Esophagus squamous epithelium (tissue), 5 donors: ENCODE measurements at regions not wholly inside any gene's neighbourhood (a gene's known extent, or its start where the extent isn't known, plus 50 kb on each side); places are given as distances from the start of the nearest gene placed in this dataset.
"Not testable (repeated sequence)": the region's sequence is repeated elsewhere in the genome, so short reads cannot be mapped to it uniquely, and the experiment has no call there.

Source experiments
- DNase-seq: peaks from one replicate; lab custom pipeline; 2025; lab: John Stamatoyannopoulos, UW
- H3K27ac ChIP-seq, 4 donors: fragments of 200-600 bp; sonication (generic); one replicate each; pipeline ENCODE4 v1.5.1; 2016 to 2019; ENCODE audit warnings: mild to moderate bottlenecking in 1 of 4
- H3K27me3 ChIP-seq, 4 donors: fragments of 200-600 bp; sonication (generic); 1 replicate in 3 of 4; 2 replicates in 1 of 4; pipeline versions ENCODE4 v1.5.1 to v1.6.0; 2017 to 2021; ENCODE audit warnings: antibody characterized with exemption in 1 of 4
- H3K36me3 ChIP-seq, 3 donors: fragments of 200-600 bp; sonication (generic); one replicate each; pipeline ENCODE4 v1.5.1; 2016 to 2019
- H3K4me1 ChIP-seq, 3 donors: fragments of 200-600 bp; sonication (generic); one replicate each; pipeline ENCODE4 v1.5.1; 2017 to 2019
- H3K4me3 ChIP-seq, 4 donors: fragments of 200-600 bp; sonication (generic); 1 replicate in 3 of 4; 2 replicates in 1 of 4; pipeline ENCODE4 v1.5.1; 2016 to 2019; ENCODE audit warnings: mild to moderate bottlenecking in 2 of 4, moderate library complexity in 1 of 4
- H3K9me3 ChIP-seq, 3 donors: fragments of 200-600 bp; sonication (generic); one replicate each; pipeline ENCODE4 v1.5.1; 2016 to 2019
- CTCF ChIP-seq, 6 experiments: fragments of 450-650 bp in 4 of 6; fragments of 200-600 bp in 2 of 6; sonication (generic) in 2 of 6; IDR thresholded peaks; one replicate each; pipeline ENCODE4 v1.5.1; 2016 to 2019; ENCODE audit warnings: antibody characterized with exemption in 6 of 6, mild to moderate bottlenecking in 4 of 6, moderate library complexity in 4 of 6
- POLR2A ChIP-seq, 4 donors: fragments of 450-650 bp; IDR thresholded peaks; one replicate each; pipeline ENCODE4 v1.6.1; 2017; ENCODE audit warnings: antibody characterized with exemption in 4 of 4, mild to moderate bottlenecking in 4 of 4, moderate library complexity in 3 of 4
- WGBS, 2 donors: methylation state at CpG; one replicate each; pipeline ENCODE4 v1.1.5; 2018; 5-methylcytosine and 5-hydroxymethylcytosine counted together
- intact Hi-C: fragments of 100-400 bp; cut with DNase I; formaldehyde crosslinking; loops from one replicate; pipeline ENCODE4 v1.15.0; 2022
- donor health status: DM: yes; HTN: yes; CAD: no.

DNA sequence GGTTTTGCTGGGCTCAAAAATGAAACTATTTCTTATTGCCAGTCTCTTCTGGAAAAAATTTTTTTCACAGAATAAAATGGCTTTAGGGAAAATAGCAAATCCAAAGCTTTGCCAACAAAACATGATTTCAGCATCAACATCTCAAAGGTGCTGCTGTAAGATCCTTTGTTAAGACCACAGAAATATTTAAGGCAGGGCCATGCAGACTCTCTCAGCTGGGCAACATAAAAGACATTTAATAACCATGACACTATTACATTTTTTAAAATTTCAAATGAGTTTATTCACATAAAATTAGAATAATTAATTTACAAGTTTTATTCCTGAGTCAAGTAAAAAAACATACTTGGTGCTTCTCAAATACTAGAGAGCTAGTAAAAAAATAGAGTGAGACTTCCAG is 527.1 kb upstream of the DPPA4 start:
- Histone ChIP-seq H3K36me3 (no peaks in the 10 kb centered on the region), H3K27me3 (no peaks in the 10 kb centered on the region), H3K9me3 (no peaks in the 10 kb centered on the region), H3K4me3 (no peak overlapping the region), H3K27ac (no peak overlapping the region), H3K4me1 (no peaks in the 10 kb centered on the region)
- intact Hi-C loops, result no loop called here
- DNase-seq, result no peak
- no peak for TF ChIP-seq CTCF (IDR thresholded peaks at IDR 0.05)
- TF ChIP-seq POLR2A (IDR thresholded peaks at IDR 0.05), result no peak

DNA sequence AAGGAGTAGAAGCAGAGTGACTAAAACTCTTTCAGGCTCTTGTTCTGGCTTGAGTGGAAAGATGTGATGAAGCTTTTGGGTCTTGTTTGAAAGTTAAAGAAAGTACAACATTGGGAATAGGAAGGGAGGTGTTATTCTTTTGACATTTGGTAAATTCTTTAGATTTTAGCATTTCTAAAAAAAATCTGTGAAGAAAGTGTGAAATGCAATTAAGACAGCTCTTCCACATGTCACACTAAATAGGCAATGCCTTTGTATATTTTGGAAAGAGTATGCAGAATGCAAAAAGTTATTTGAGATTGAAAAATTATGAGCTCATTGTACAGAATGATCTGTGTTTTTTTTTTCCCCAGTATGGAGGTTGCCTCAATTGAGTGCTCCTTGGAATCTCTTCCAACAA is 532.2 kb upstream of the DPPA4 start:
- TF ChIP-seq POLR2A (IDR thresholded peaks at IDR 0.05), result no peak
- TF ChIP-seq CTCF (IDR thresholded peaks at IDR 0.05), result no peak
- Histone ChIP-seq H3K27ac (no peak overlapping the region), H3K36me3 (no peaks in the 10 kb centered on the region), H3K27me3 (no peaks in the 10 kb centered on the region), H3K4me1 (no peaks in the 10 kb centered on the region), H3K4me3 (no peak overlapping the region), H3K9me3 (no peaks in the 10 kb centered on the region)
- DNase-seq, result no peak
- intact Hi-C loops, result no loop called here

DNA sequence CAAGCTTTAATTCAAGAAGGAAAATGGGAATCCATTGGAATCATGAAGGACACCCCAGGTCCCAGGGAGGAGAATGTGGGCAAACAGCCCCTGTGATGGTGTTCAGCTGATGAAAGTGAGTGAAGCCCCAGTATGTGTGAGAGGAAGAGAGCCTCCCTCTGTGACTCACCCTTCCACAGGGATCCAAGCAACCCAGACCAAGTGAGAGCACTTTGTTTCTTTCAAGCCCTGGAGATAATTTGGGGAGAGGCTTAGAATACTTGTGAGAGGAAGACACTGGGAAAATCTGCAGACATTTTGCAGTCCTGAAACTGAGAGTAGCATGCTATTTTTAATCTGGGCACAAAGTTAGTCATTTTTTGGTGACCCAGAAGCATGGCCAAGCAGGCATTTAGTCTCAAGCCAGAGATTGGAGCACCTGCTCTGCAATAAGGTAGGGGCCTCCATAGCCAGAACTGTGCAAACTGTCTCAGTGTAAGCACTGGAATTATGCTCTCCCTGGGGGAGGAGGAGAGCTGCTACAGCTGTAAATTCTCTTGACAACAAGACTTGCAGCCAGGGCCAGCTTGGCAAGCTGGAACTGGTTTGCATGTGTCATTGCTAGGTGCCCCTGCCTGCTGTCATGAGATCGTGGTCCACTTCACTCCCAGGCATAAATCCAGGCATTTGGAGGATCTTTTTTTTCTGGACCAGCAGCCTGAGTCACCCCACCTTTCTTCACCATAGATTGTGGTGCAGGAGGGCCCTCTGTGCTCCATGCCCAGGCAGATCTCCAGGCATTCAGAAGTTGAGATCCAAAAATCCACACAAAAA is 537.8 kb upstream of the DPPA4 start:
- TF ChIP-seq POLR2A (IDR thresholded peaks at IDR 0.05) (no peak), CTCF (IDR thresholded peaks at IDR 0.05) (no peak)
- WGBS, 2 donors, result 38% methylated on average over 1 of the region's 1 CpG; no CpG with 5 or more reads in 1 of the 2 donors
- Histone ChIP-seq H3K4me3 (no peak overlapping the region), H3K27ac (no peak overlapping the region), H3K4me1 (no peaks in the 10 kb centered on the region), H3K36me3 (no peaks in the 10 kb centered on the region), H3K9me3 (no peaks in the 10 kb centered on the region), H3K27me3 (no peaks in the 10 kb centered on the region)
- no peak for DNase-seq
- intact Hi-C loops, result no loop called here

GRCh38 chr3:109877616-109878015 is 540.3 kb upstream of the DPPA4 start:
- intact Hi-C loops, H3K4me3 ChIP-seq, H3K27ac ChIP-seq, H3K36me3 ChIP-seq, DNase-seq, H3K4me1 ChIP-seq, H3K9me3 ChIP-seq, H3K27me3 ChIP-seq: not testable (repeated sequence)
- WGBS, 2 donors, result 71 to 78% methylated on average over 2 of the region's 2 CpGs

DNA sequence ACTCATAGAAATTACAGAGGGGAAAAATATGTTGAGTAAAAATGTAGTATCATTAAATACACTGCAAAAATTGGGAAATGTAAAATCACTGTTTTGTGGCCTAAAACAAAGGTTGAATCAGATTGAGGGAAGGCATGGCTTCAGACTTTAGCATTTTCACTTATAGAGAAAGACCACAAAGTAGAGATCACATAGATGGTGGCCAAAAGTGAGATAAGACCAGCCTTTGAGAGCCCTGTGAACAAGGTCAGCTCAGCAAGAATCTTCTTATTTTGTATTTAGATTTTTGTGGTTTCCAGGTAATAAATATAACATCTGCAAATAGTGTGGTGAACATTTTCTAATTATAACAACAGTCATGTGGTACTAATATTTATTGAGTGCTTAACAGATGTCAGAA is 544.8 kb upstream of the DPPA4 start:
- Histone ChIP-seq H3K27ac (no peak overlapping the region), H3K36me3 (no peaks in the 10 kb centered on the region), H3K9me3 (peaks cover 0 to 3% (median 0%) of the 10 kb centered on the region in 3 donors), H3K27me3 (no peaks in the 10 kb centered on the region), H3K4me3 (no peak overlapping the region), H3K4me1 (no peaks in the 10 kb centered on the region)
- no peak for DNase-seq
- intact Hi-C loops, result no loop called here
- TF ChIP-seq POLR2A (IDR thresholded peaks at IDR 0.05) (no peak), CTCF (IDR thresholded peaks at IDR 0.05) (no peak)

GRCh38 chr3:109887293-109887692 is 549.9 kb upstream of the DPPA4 start:
- no peak for DNase-seq
- Histone ChIP-seq H3K4me1 (no peaks in the 10 kb centered on the region), H3K27me3 (no peaks in the 10 kb centered on the region), H3K36me3 (no peaks in the 10 kb centered on the region), H3K9me3 (no peaks in the 10 kb centered on the region), H3K27ac (no peak overlapping the region), H3K4me3 (no peak overlapping the region)
- TF ChIP-seq POLR2A (IDR thresholded peaks at IDR 0.05), result no peak
- TF ChIP-seq CTCF (IDR thresholded peaks at IDR 0.05), result no peak
- WGBS, 2 donors, result 74 to 96% methylated on average over 2 of the region's 2 CpGs
- intact Hi-C loops, result no loop called here
